SK-N-SH (cell line): ENCODE measurements at regions not wholly inside any gene's neighbourhood (a gene's known extent, or its start where the extent isn't known, plus 50 kb on each side); places are given as distances from the start of the nearest gene placed in this dataset.

Experiments
- CTCF ChIA-PET: fragments of 300-600, 350-600 bp; formaldehyde crosslinking; extraction: SDS; loops from one replicate; lab custom pipeline; 2021; lab: Yijun Ruan, JAX
- POLR2A ChIA-PET: fragments of 350-600 bp; sonication (Branson Sonifier 250); formaldehyde crosslinking; extraction: SDS; loops from one replicate; lab custom pipeline; 2020; ENCODE audit warnings: antibody characterized with exemption, inconsistent platforms; lab: Yijun Ruan, JAX
- DNase-seq: peaks from one replicate; pipeline ENCODE4 v3.0.0; 2012
- H2AFZ ChIP-seq: fragments of 200-600 bp; sonication (generic); 2 replicates; pipeline ENCODE4 v1.8.1; 2016; ENCODE audit warnings: antibody characterized with exemption, mild to moderate bottlenecking, low read depth
- H3F3A ChIP-seq: fragments of 200-600 bp; sonication (generic); replicated peaks from 2 replicates; pipeline ENCODE3; 2016; ENCODE audit warnings: antibody characterized with exemption, mild to moderate bottlenecking; ENCODE audit not compliant: insufficient read depth
- H3K27ac ChIP-seq, 2 experiments: fragments of 200-500 bp in 1 of 2; fragments of 200-600 bp in 1 of 2; sonication (Bioruptor generic) in 1 of 2; sonication (generic), shearing (Covaris generic) in 1 of 2; 2 replicates each; pipeline versions ENCODE4 v1.5.1 to v1.6.1; 2014 to 2016; ENCODE audit warnings: low read depth in 2 of 2, inconsistent platforms in 1 of 2, low read length in 1 of 2, mild to moderate bottlenecking in 1 of 2, mixed read lengths in 1 of 2
- H3K27me3 ChIP-seq: fragments of 200-600 bp; sonication (generic), shearing (Covaris generic); 2 replicates; pipeline ENCODE4 v1.6.1; 2016; ENCODE audit warnings: mixed run types; ENCODE audit not compliant: insufficient read depth
- H3K36me3 ChIP-seq, 2 experiments: fragments of 200-500 bp in 1 of 2; fragments of 200-600 bp in 1 of 2; sonication (Bioruptor generic) in 1 of 2; sonication (generic) in 1 of 2; replicated peaks in 1 of 2; 2 replicates each; pipeline versions ENCODE3 to v1.5.1; 2014 to 2016; ENCODE audit warnings: low read length in 1 of 2, mild to moderate bottlenecking in 1 of 2; ENCODE audit not compliant: insufficient read depth in 2 of 2, control insufficient read depth in 1 of 2
- H3K4me1 ChIP-seq, 2 experiments: fragments of 200-500 bp in 1 of 2; fragments of 200-600 bp in 1 of 2; sonication (Bioruptor generic) in 1 of 2; sonication (generic), shearing (Covaris generic) in 1 of 2; 2 replicates each; pipeline versions ENCODE4 v1.5.1 to v1.6.1; 2014 to 2016; ENCODE audit warnings: low read depth in 1 of 2, low read length in 1 of 2, mixed run types in 1 of 2; ENCODE audit not compliant: insufficient read depth in 2 of 2, control insufficient read depth in 1 of 2
- H3K4me2 ChIP-seq: fragments of 200-600 bp; sonication (generic), shearing (Covaris generic); 2 replicates; pipeline ENCODE4 v1.6.1; 2017; ENCODE audit warnings: mixed run types
- H3K4me3 ChIP-seq, 2 experiments: fragments of 200-500 bp in 1 of 2; fragments of 200-600 bp in 1 of 2; sonication (Bioruptor generic) in 1 of 2; sonication (generic), shearing (Covaris generic) in 1 of 2; 2 replicates each; pipeline versions ENCODE4 v1.5.1 to v1.8.1; 2014 to 2016; ENCODE audit warnings: low read depth in 2 of 2, inconsistent platforms in 1 of 2, low read length in 1 of 2, mild to moderate bottlenecking in 1 of 2, mixed read lengths in 1 of 2, moderate library complexity in 1 of 2
- H3K79me2 ChIP-seq: fragments of 200-600 bp; sonication (generic); 2 replicates; pipeline ENCODE4 v1.8.1; 2017; ENCODE audit warnings: mild to moderate bottlenecking; ENCODE audit not compliant: insufficient read depth
- H3K9ac ChIP-seq: fragments of 200-600 bp; sonication (generic); 2 replicates; pipeline ENCODE4 v1.6.1; 2017; ENCODE audit warnings: mixed run types
- H3K9me2 ChIP-seq: fragments of 200-600 bp; sonication (generic); 2 replicates; pipeline ENCODE4 v1.6.1; 2017; ENCODE audit warnings: mixed run types
- H3K9me3 ChIP-seq: fragments of 200-600 bp; sonication (generic); 2 replicates; pipeline ENCODE4 v1.6.1; 2017; ENCODE audit warnings: mixed run types, mild to moderate bottlenecking, moderate library complexity
- H4K20me1 ChIP-seq: fragments of 200-600 bp; sonication (generic); 2 replicates; pipeline ENCODE4 v1.6.1; 2017; ENCODE audit warnings: mild to moderate bottlenecking, mixed run types; ENCODE audit not compliant: insufficient read depth
- CTCF ChIP-seq: fragments of 200-600 bp; sonication (generic); IDR thresholded peaks from 2 replicates; pipeline ENCODE4 v1.6.1; 2017; ENCODE audit warnings: antibody characterized with exemption, mild to moderate bottlenecking, moderate library complexity
- FOSL2 ChIP-seq: IDR thresholded peaks from 2 replicates; pipeline ENCODE4 v1.4.0; 2012; ENCODE audit warnings: low read depth, mild to moderate bottlenecking, moderate library complexity, borderline replicate concordance
- FOXJ3 ChIP-seq: sonication (generic); formaldehyde crosslinking; IDR thresholded peaks from 2 replicates; pipeline ENCODE4 v1.5.1; 2020; ENCODE audit warnings: mild to moderate bottlenecking, missing genetic modification reagents
- FOXM1 ChIP-seq: IDR thresholded peaks from 2 replicates; pipeline ENCODE4 v1.4.0; 2012; ENCODE audit warnings: low read depth, mild to moderate bottlenecking
- MAX ChIP-seq: IDR thresholded peaks from 2 replicates; pipeline ENCODE4 v1.4.0; 2012; ENCODE audit warnings: low read depth
- MEF2A ChIP-seq: IDR thresholded peaks from 2 replicates; pipeline ENCODE4 v1.4.0; 2012; ENCODE audit warnings: low read depth, borderline replicate concordance
- NFIC ChIP-seq: IDR thresholded peaks from 2 replicates; pipeline ENCODE4 v1.4.0; 2012; ENCODE audit warnings: borderline replicate concordance
- POLR2AphosphoS5 ChIP-seq: IDR thresholded peaks from 2 replicates; pipeline ENCODE4 v1.6.1; 2012; ENCODE audit warnings: low read depth, low read length
- RCOR1 ChIP-seq: fragments of 150-350 bp; IDR thresholded peaks from 2 replicates; pipeline ENCODE4 v1.6.1; 2017; ENCODE audit warnings: antibody characterized with exemption, low read length
- REST ChIP-seq: IDR thresholded peaks from 2 replicates; pipeline ENCODE4 v1.6.1; 2012; ENCODE audit warnings: mild to moderate bottlenecking, low read depth, low read length, moderate library complexity
- TAF1 ChIP-seq: IDR thresholded peaks from 2 replicates; pipeline ENCODE4 v1.6.1; 2012; ENCODE audit warnings: low read depth, mild to moderate bottlenecking, low read length, moderate library complexity, borderline replicate concordance
- USF1 ChIP-seq: IDR thresholded peaks from 2 replicates; pipeline ENCODE4 v1.4.0; 2012; ENCODE audit warnings: low read depth, borderline replicate concordance
- USF2 ChIP-seq: fragments of 150-350 bp; IDR thresholded peaks from 2 replicates; pipeline ENCODE4 v1.6.1; 2017; ENCODE audit warnings: antibody characterized with exemption, low read length, low read depth, borderline replicate concordance
- WGBS: methylation state at CpG from one replicate; pipeline ENCODE4 v1.1.6; 2017; ENCODE audit warnings: low lambda C conversion rate; 5-methylcytosine and 5-hydroxymethylcytosine counted together

GRCh38 chr5:18036531-18036930 lies 402.3 kb downstream of the TAF11L14 start:
- 11% methylated on average over 2 of the region's 2 CpGs for WGBS
- Histone ChIP-seq H3K9me2 (no peaks in the 10 kb centered on the region), H3K4me3 (no peak overlapping the region), H3K79me2 (no peaks in the 10 kb centered on the region), H3F3A (no peaks in the 10 kb centered on the region), H3K4me2 (no peak overlapping the region), H2AFZ (no peak overlapping the region), H3K4me1 (no peaks in the 10 kb centered on the region), H3K27me3 (no peaks in the 10 kb centered on the region), H3K9ac (no peak overlapping the region), H4K20me1 (no peaks in the 10 kb centered on the region), H3K9me3 (no peaks in the 10 kb centered on the region), H3K36me3 (no peaks in the 10 kb centered on the region), H3K27ac (no peak overlapping the region)
- TF ChIP-seq FOSL2 (no peak), USF2 (no peak), FOXM1 (no peak), POLR2AphosphoS5 (no peak)
- no peak for DNase-seq
- POLR2A ChIA-PET: no interaction called here
- CTCF ChIA-PET: no interaction called here

GRCh38 chr5:18037718-18038117 lies 403.5 kb downstream of the TAF11L14 start:
- Histone ChIP-seq H3K27ac (no peak overlapping the region), H3K36me3 (no peaks in the 10 kb centered on the region), H2AFZ (no peak overlapping the region), H3K27me3 (no peaks in the 10 kb centered on the region), H3K9me3 (no peaks in the 10 kb centered on the region), H3K79me2 (no peaks in the 10 kb centered on the region), H3K9me2 (no peaks in the 10 kb centered on the region), H3K4me3 (no peak overlapping the region), H3K4me1 (no peaks in the 10 kb centered on the region), H3K9ac (no peak overlapping the region), H3F3A (no peaks in the 10 kb centered on the region), H4K20me1 (no peaks in the 10 kb centered on the region), H3K4me2 (no peak overlapping the region)
- 37% methylated on average over 2 of the region's 2 CpGs for WGBS
- no peak for DNase-seq
- ChIA-PET POLR2A (no interaction called here), CTCF (no interaction called here)
- TF ChIP-seq USF1 (no peak), FOXJ3 (CRISPR knock-in tag) (no peak), CTCF (no peak), REST (no peak), MEF2A (no peak), TAF1 (no peak), MAX (no peak), RCOR1 (no peak), NFIC (no peak)
